Endodermal cell (in vitro differentiated cells): ENCODE measurements at regions not wholly inside any gene's neighbourhood (a gene's known extent, or its start where the extent isn't known, plus 50 kb on each side); places are given as distances from the start of the nearest gene placed in this dataset.

Experiments
- DNase-seq: peaks from one replicate; pipeline ENCODE4 v3.0.0-alpha.2; 2017
- H3K27ac ChIP-seq: 2 replicates; pipeline ENCODE4 v1.5.1; 2013; ENCODE audit warnings: mild to moderate bottlenecking, low read depth, low read length, moderate library complexity
- H3K27me3 ChIP-seq: 2 replicates; pipeline ENCODE4 v1.6.1; 2013; ENCODE audit warnings: mild to moderate bottlenecking, low read length, moderate library complexity; ENCODE audit not compliant: insufficient read depth, control insufficient read depth, poor library complexity, severe bottlenecking
- H3K36me3 ChIP-seq: 2 replicates; pipeline ENCODE4 v1.7.0; 2013; ENCODE audit warnings: mild to moderate bottlenecking, low read length, moderate library complexity; ENCODE audit not compliant: control insufficient read depth, insufficient read depth
- H3K4me1 ChIP-seq: one replicate; pipeline ENCODE4 v1.7.0; 2013; ENCODE audit warnings: low read length; ENCODE audit not compliant: control insufficient read depth, insufficient read depth
- H3K4me3 ChIP-seq: 2 replicates; pipeline ENCODE4 v1.5.1; 2013; ENCODE audit warnings: mild to moderate bottlenecking, low read length, moderate library complexity
- H3K9ac ChIP-seq: 2 replicates; pipeline ENCODE4 v1.6.1; 2013; ENCODE audit warnings: mild to moderate bottlenecking, low read length, moderate library complexity; ENCODE audit not compliant: poor library complexity, severe bottlenecking; ENCODE audit errors: extremely low read depth
- H3K9me3 ChIP-seq: 2 replicates; pipeline ENCODE4 v1.6.1; 2013; ENCODE audit warnings: mild to moderate bottlenecking, low read length, moderate library complexity; ENCODE audit not compliant: control insufficient read depth
- H3K27ac Mint-ChIP-seq: 2 replicates; pipeline ENCODE4 v1.8.0; 2020; ENCODE audit warnings: mixed read lengths
- H3K27me3 Mint-ChIP-seq: 2 replicates; pipeline ENCODE4 v1.8.0; 2021; ENCODE audit warnings: mild to moderate bottlenecking, mixed read lengths; ENCODE audit not compliant: insufficient read depth
- H3K36me3 Mint-ChIP-seq: 2 replicates; pipeline ENCODE4 v1.8.0; 2020; ENCODE audit warnings: low read depth, mixed read lengths
- H3K4me1 Mint-ChIP-seq: 2 replicates; pipeline ENCODE4 v1.8.0; 2020; ENCODE audit warnings: mixed read lengths
- H3K4me3 Mint-ChIP-seq: 2 replicates; pipeline ENCODE4 v1.8.0; 2020; ENCODE audit warnings: mild to moderate bottlenecking, moderate library complexity, mixed read lengths
- H3K9me3 Mint-ChIP-seq: 2 replicates; pipeline ENCODE4 v1.8.0; 2020; ENCODE audit warnings: mild to moderate bottlenecking, mixed read lengths
- WGBS, 2 experiments: methylation state at CpG; one replicate each; pipeline versions ENCODE4 v1.1.5 to v1.1.7; 2013; ENCODE audit warnings: missing lambda C conversion rate in 2 of 2, mixed read lengths in 1 of 2; ENCODE audit not compliant: insufficient coverage in 1 of 2, insufficient read length in 1 of 2; 5-methylcytosine and 5-hydroxymethylcytosine counted together
- TF ChIP-seq, protein P1 (sequence below): fragments of 200-600 bp; sonication (generic); conservative IDR thresholded peaks from 2 replicates; pipeline ENCODE4 v1.5.0; 2021; ENCODE audit warnings: antibody characterized with exemption, mild to moderate bottlenecking

DNA sequence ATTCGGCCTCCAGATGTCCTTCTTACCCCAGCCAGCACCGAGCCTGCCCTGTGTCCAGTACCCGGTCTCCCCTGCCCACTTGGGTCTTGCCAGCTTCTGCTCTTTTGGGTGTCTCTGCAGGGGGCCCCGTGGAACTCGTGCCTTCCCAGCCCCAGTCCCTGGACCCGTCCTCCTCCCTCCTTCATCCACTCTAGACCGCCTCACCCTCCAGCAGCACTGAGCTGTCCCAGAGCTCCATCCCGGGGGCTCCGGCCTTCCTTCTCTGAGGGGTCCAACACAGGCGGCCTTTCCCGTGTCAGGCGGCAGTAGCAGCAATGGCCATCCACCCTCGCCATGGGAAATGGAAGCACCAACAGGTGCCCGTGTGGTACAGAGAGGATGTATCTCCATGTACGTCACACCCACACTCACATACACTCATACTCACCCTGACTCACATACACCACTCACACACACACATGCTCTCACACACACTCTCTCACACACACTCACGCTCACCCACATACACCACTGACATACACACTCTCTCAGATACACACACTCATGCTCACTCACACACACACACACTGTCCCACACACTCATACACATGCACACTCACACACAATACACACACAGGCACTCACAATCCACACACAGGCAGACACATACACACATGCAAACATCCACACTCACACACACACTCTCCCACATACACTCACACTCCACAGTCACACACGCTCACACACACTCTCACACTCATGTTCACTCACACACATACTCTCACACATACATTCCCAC, 827.5 kb upstream of the SALL3 start:
- peaks cover 8% of the 10 kb centered on the region for H3K9me3 ChIP-seq
- no peaks in the 10 kb centered on the region for H3K4me1 ChIP-seq
- TF ChIP-seq, protein P1, sequence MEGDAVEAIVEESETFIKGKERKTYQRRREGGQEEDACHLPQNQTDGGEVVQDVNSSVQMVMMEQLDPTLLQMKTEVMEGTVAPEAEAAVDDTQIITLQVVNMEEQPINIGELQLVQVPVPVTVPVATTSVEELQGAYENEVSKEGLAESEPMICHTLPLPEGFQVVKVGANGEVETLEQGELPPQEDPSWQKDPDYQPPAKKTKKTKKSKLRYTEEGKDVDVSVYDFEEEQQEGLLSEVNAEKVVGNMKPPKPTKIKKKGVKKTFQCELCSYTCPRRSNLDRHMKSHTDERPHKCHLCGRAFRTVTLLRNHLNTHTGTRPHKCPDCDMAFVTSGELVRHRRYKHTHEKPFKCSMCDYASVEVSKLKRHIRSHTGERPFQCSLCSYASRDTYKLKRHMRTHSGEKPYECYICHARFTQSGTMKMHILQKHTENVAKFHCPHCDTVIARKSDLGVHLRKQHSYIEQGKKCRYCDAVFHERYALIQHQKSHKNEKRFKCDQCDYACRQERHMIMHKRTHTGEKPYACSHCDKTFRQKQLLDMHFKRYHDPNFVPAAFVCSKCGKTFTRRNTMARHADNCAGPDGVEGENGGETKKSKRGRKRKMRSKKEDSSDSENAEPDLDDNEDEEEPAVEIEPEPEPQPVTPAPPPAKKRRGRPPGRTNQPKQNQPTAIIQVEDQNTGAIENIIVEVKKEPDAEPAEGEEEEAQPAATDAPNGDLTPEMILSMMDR, result no peak
- H3K4me3 Mint-ChIP-seq, result no peak overlapping the region
- H3K27me3 Mint-ChIP-seq, result peaks cover 18% of the 10 kb centered on the region
- no peak overlapping the region for H3K27ac Mint-ChIP-seq
- 89 to 92% methylated on average over 12 to 17 of the region's 17 CpGs for WGBS, 2 experiments
- H3K36me3 ChIP-seq, result no peaks in the 10 kb centered on the region
- H3K9ac ChIP-seq, result no peak overlapping the region
- H3K4me3 ChIP-seq, result no peak overlapping the region
- H3K27me3 ChIP-seq, result no peaks in the 10 kb centered on the region
- no peaks in the 10 kb centered on the region for H3K36me3 Mint-ChIP-seq
- H3K4me1 Mint-ChIP-seq, result peaks cover 3% of the 10 kb centered on the region
- DNase-seq, result no peak
- H3K27ac ChIP-seq, result no peak overlapping the region
- H3K9me3 Mint-ChIP-seq, result peaks cover 7% of the 10 kb centered on the region

DNA sequence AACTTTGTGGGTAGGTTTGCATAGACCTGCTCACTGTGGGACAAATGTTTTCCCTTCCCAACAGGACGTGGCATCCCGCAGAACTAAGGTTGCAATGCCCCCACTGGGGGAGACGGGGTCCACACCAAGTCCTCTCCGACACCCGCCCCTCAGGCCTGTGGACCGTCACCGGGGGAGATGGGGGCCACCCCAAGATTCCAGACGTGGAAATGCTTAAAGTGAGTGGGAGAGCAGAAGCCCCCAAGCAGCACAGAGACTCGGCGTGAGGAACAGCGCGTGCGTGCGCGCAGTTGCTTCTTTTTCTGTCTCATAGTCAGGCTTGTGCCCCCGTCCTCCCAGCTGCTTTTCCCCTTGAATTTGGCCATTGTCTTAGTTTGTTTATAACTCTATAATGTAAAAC, 826.3 kb upstream of the SALL3 start:
- Mint-ChIP-seq H3K36me3 (no peaks in the 10 kb centered on the region), H3K4me3 (no peak overlapping the region), H3K27ac (no peak overlapping the region), H3K9me3 (peaks cover 6% of the 10 kb centered on the region), H3K27me3 (peaks cover 13% of the 10 kb centered on the region), H3K4me1 (peaks cover 3% of the 10 kb centered on the region)
- Histone ChIP-seq H3K27ac (no peak overlapping the region), H3K9ac (no peak overlapping the region), H3K9me3 (peaks cover 8% of the 10 kb centered on the region), H3K4me3 (no peak overlapping the region), H3K36me3 (no peaks in the 10 kb centered on the region), H3K27me3 (no peaks in the 10 kb centered on the region), H3K4me1 (no peaks in the 10 kb centered on the region)
- TF ChIP-seq, protein P1, result no peak
- DNase-seq, result no peak
- WGBS, 2 experiments, result 88 to 95% methylated on average over 8 to 15 of the region's 16 CpGs

DNA sequence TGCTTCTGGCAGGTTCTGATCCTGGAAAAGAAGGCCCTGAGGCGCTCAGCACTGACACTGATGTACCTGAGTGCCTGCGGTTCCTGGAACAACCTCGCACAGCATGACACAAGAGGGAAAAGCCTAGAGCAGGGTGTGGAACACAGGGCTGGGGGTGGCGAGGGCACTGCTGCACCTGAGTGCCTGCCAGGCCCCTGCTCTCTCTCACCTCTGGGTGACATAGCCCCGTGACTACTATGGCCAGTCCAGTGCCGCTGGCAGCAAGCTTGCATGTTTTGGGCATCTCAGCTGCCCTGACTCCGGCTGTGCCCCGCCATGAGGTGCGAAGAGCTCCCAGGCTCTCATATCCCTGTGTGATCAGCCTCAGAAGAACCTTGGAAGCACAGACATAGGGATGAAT, 825.2 kb upstream of the SALL3 start:
- Mint-ChIP-seq H3K4me1 (peaks cover 3% of the 10 kb centered on the region), H3K27me3 (peaks cover 5% of the 10 kb centered on the region), H3K9me3 (peaks cover 3% of the 10 kb centered on the region), H3K27ac (no peak overlapping the region), H3K4me3 (no peak overlapping the region), H3K36me3 (no peaks in the 10 kb centered on the region)
- TF ChIP-seq, protein P1, result no peak
- Histone ChIP-seq H3K27me3 (no peaks in the 10 kb centered on the region), H3K9ac (no peak overlapping the region), H3K36me3 (no peaks in the 10 kb centered on the region), H3K9me3 (no peaks in the 10 kb centered on the region), H3K27ac (no peak overlapping the region), H3K4me3 (no peak overlapping the region), H3K4me1 (no peaks in the 10 kb centered on the region)
- no peak for DNase-seq
- WGBS, 2 experiments, result 88 to 92% methylated on average over 6 to 9 of the region's 9 CpGs
